ENCODE measurements at regions not wholly inside any gene's neighbourhood (a gene's known extent, or its start where the extent isn't known, plus 50 kb on each side); places are given as distances from the start of the nearest gene placed in this dataset.

DNA sequence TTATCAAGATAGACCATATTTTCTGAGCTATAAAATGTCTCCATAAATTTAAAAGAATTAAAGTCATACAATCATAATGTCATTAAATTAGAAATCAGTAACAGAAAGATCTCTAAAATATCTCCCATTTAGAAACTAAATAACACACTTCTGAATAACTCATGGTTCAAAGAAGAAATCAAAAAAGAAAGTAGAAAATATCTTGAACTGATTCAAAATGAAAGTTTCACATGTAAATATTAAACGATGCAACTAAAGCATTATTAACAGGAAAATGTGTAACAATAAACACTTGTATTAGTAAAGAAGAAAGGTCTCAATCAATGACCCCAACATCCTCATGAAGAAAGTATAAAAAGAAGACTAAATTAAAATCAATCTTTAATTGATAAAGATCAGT is 50.5 kb upstream of the PZP start:
- Histone ChIP-seq H2AFZ (ENCODE audit: low read length) (no peak overlapping the region), H3K79me2 (ENCODE audit: insufficient read depth, low read length) (no peaks in the 10 kb centered on the region), H3K36me3 (replicated peaks in 1 of 2; ENCODE audit: control insufficient read depth in 1 of 2, insufficient read depth in 2 of 2, low read length in 2 of 2) (no peaks in the 10 kb centered on the region), H3K9ac (ENCODE audit: insufficient read depth, low read depth, low read length) (no peak overlapping the region), H4K20me1 (ENCODE audit: insufficient read depth, low read length) (no peaks in the 10 kb centered on the region), H3K4me2 (ENCODE audit: low read depth, low read length) (no peak overlapping the region), H3K27me3 (ENCODE audit: control insufficient read depth in 1 of 2, insufficient read depth in 2 of 2, low read length in 2 of 2) (no peaks in the 10 kb centered on the region), H3K4me3 (replicated peaks in 1 of 3; ENCODE audit: insufficient read depth in 1 of 3, low read depth in 2 of 3, low read length in 3 of 3) (no peak overlapping the region), H3K27ac (ENCODE audit: extremely low read length, insufficient read depth, low read length) (no peak overlapping the region), H3K9me3 (ENCODE audit: low read length) (no peaks in the 10 kb centered on the region), H3K4me1 (ENCODE audit: insufficient read depth, low read length) (peaks cover 8% of the 10 kb centered on the region)
- no TSS peak for BruUV-seq (replicated peaks)
- in situ Hi-C loops (cut with HindIII; ENCODE audit: extremely low pct_ligation_motif_present, low pct_unique_long_range_greater_than_20kb) (no loop called here), intact Hi-C loops (cut with micrococcal nuclease; ENCODE audit: unreplicated experiment) (loop anchor here (10.0 kb wide), 1 partner anchor 144 kb away; the partner anchor contains the start of gene A2M)
- ATAC-seq (no peak), DNase-seq (ENCODE audit: low spot score) (no peak), FAIRE-seq (no peak)
- CTCF ChIA-PET (ENCODE audit: low intra/inter-chr PET ratio, low total read pairs): no interaction called here
- WGBS (ENCODE audit: low lambda C conversion rate): 2% methylated on average over 1 of the region's 1 CpG
- POLR2A ChIA-PET: no interaction called here
- TF ChIP-seq ARHGAP35 (CRISPR knock-in tag; IDR thresholded peaks at IDR 0.05; ENCODE audit: borderline replicate concordance) (no peak), KDM1A (CRISPR knock-in tag; IDR thresholded peaks at IDR 0.05) (no peak), ZBTB3 (CRISPR knock-in tag; IDR thresholded peaks at IDR 0.05; ENCODE audit: borderline replicate concordance, low read depth) (no peak), SYNCRIP (IDR thresholded peaks at IDR 0.05; ENCODE audit: insufficient read depth, low read depth, low read length) (no peak), THYN1 (CRISPR knock-in tag; IDR thresholded peaks at IDR 0.05; ENCODE audit: borderline replicate concordance, low read depth) (no peak), SCMH1 (CRISPR knock-in tag; IDR thresholded peaks at IDR 0.05; ENCODE audit: borderline replicate concordance) (no peak), NFYC (CRISPR knock-in tag; IDR thresholded peaks at IDR 0.05) (no peak), CEBPG (CRISPR knock-in tag; IDR thresholded peaks at IDR 0.05) (no peak)
- TF ChIP-seq, protein P1, sequence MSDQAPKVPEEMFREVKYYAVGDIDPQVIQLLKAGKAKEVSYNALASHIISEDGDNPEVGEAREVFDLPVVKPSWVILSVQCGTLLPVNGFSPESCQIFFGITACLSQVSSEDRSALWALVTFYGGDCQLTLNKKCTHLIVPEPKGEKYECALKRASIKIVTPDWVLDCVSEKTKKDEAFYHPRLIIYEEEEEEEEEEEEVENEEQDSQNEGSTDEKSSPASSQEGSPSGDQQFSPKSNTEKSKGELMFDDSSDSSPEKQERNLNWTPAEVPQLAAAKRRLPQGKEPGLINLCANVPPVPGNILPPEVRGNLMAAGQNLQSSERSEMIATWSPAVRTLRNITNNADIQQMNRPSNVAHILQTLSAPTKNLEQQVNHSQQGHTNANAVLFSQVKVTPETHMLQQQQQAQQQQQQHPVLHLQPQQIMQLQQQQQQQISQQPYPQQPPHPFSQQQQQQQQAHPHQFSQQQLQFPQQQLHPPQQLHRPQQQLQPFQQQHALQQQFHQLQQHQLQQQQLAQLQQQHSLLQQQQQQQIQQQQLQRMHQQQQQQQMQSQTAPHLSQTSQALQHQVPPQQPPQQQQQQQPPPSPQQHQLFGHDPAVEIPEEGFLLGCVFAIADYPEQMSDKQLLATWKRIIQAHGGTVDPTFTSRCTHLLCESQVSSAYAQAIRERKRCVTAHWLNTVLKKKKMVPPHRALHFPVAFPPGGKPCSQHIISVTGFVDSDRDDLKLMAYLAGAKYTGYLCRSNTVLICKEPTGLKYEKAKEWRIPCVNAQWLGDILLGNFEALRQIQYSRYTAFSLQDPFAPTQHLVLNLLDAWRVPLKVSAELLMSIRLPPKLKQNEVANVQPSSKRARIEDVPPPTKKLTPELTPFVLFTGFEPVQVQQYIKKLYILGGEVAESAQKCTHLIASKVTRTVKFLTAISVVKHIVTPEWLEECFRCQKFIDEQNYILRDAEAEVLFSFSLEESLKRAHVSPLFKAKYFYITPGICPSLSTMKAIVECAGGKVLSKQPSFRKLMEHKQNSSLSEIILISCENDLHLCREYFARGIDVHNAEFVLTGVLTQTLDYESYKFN (CRISPR knock-in tag; conservative IDR thresholded peaks at IDR 0.05): no peak
- TF ChIP-seq, protein P2, sequence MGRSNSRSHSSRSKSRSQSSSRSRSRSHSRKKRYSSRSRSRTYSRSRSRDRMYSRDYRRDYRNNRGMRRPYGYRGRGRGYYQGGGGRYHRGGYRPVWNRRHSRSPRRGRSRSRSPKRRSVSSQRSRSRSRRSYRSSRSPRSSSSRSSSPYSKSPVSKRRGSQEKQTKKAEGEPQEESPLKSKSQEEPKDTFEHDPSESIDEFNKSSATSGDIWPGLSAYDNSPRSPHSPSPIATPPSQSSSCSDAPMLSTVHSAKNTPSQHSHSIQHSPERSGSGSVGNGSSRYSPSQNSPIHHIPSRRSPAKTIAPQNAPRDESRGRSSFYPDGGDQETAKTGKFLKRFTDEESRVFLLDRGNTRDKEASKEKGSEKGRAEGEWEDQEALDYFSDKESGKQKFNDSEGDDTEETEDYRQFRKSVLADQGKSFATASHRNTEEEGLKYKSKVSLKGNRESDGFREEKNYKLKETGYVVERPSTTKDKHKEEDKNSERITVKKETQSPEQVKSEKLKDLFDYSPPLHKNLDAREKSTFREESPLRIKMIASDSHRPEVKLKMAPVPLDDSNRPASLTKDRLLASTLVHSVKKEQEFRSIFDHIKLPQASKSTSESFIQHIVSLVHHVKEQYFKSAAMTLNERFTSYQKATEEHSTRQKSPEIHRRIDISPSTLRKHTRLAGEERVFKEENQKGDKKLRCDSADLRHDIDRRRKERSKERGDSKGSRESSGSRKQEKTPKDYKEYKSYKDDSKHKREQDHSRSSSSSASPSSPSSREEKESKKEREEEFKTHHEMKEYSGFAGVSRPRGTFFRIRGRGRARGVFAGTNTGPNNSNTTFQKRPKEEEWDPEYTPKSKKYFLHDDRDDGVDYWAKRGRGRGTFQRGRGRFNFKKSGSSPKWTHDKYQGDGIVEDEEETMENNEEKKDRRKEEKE (IDR thresholded peaks at IDR 0.05): no peak
- TF ChIP-seq, protein P3, sequence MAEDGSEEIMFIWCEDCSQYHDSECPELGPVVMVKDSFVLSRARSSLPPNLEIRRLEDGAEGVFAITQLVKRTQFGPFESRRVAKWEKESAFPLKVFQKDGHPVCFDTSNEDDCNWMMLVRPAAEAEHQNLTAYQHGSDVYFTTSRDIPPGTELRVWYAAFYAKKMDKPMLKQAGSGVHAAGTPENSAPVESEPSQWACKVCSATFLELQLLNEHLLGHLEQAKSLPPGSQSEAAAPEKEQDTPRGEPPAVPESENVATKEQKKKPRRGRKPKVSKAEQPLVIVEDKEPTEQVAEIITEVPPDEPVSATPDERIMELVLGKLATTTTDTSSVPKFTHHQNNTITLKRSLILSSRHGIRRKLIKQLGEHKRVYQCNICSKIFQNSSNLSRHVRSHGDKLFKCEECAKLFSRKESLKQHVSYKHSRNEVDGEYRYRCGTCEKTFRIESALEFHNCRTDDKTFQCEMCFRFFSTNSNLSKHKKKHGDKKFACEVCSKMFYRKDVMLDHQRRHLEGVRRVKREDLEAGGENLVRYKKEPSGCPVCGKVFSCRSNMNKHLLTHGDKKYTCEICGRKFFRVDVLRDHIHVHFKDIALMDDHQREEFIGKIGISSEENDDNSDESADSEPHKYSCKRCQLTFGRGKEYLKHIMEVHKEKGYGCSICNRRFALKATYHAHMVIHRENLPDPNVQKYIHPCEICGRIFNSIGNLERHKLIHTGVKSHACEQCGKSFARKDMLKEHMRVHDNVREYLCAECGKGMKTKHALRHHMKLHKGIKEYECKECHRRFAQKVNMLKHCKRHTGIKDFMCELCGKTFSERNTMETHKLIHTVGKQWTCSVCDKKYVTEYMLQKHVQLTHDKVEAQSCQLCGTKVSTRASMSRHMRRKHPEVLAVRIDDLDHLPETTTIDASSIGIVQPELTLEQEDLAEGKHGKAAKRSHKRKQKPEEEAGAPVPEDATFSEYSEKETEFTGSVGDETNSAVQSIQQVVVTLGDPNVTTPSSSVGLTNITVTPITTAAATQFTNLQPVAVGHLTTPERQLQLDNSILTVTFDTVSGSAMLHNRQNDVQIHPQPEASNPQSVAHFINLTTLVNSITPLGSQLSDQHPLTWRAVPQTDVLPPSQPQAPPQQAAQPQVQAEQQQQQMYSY (CRISPR knock-in tag; IDR thresholded peaks at IDR 0.05): no peak
- TF ChIP-seq, protein P4, sequence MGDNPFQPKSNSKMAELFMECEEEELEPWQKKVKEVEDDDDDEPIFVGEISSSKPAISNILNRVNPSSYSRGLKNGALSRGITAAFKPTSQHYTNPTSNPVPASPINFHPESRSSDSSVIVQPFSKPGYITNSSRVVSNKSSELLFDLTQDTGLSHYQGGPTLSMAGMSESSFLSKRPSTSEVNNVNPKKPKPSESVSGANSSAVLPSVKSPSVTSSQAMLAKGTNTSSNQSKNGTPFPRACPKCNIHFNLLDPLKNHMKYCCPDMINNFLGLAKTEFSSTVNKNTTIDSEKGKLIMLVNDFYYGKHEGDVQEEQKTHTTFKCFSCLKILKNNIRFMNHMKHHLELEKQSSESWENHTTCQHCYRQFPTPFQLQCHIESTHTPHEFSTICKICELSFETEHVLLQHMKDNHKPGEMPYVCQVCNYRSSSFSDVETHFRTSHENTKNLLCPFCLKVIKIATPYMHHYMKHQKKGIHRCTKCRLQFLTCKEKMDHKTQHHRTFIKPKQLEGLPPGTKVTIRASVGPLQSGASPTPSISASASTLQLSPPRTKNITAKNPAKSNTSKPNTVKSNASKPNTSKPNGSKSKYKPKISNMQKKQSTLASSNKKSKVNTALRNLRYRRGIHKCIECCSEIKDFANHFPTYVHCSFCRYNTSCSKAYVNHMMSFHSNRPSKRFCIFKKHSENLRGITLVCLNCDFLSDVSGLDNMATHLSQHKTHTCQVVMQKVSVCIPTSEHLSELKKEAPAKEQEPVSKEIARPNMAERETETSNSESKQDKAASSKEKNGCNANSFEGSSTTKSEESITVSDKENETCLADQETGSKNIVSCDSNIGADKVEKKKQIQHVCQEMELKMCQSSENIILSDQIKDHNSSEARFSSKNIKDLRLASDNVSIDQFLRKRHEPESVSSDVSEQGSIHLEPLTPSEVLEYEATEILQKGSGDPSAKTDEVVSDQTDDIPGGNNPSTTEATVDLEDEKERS (CRISPR knock-in tag; IDR thresholded peaks at IDR 0.05): no peak
